ENCODE measurements at regions not wholly inside any gene's neighbourhood (a gene's known extent, or its start where the extent isn't known, plus 50 kb on each side); places are given as distances from the start of the nearest gene placed in this dataset.

DNA sequence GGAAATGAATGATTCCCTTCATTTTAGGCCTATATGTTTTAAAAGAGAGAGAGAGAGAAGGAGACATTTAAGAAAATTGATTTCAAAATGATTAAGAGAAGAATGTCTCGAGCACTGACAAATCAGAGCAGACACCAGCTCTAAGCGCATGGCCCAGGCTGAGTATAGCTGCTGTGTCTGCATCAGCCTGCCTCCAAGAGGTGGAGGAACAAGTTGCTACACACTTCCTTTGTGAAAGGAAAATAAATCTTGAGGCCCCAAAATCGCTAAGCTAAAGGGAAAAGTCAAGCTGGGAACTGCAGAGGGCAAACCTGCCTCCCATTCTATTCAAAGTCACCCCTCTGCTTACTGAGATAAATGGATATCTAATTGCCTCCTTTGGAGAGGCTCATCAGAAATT, 728.7 kb upstream of the TMEM132C start:
- 54% methylated on average over 3 of the region's 3 CpGs for WGBS
- Histone ChIP-seq H3K36me3 (no peaks in the 10 kb centered on the region), H3K9me3 (no peaks in the 10 kb centered on the region), H3K27me3 (replicated peaks; ENCODE audit: insufficient read depth) (no peaks in the 10 kb centered on the region), H3K4me3 (no peak overlapping the region), H3K27ac (no peak overlapping the region), H3K4me1 (replicated peaks) (no peaks in the 10 kb centered on the region)
- intact Hi-C loops (cut with DNase I) = no loop called here
- no peak for DNase-seq (ENCODE audit: low spot score)
- TF ChIP-seq, protein P1, sequence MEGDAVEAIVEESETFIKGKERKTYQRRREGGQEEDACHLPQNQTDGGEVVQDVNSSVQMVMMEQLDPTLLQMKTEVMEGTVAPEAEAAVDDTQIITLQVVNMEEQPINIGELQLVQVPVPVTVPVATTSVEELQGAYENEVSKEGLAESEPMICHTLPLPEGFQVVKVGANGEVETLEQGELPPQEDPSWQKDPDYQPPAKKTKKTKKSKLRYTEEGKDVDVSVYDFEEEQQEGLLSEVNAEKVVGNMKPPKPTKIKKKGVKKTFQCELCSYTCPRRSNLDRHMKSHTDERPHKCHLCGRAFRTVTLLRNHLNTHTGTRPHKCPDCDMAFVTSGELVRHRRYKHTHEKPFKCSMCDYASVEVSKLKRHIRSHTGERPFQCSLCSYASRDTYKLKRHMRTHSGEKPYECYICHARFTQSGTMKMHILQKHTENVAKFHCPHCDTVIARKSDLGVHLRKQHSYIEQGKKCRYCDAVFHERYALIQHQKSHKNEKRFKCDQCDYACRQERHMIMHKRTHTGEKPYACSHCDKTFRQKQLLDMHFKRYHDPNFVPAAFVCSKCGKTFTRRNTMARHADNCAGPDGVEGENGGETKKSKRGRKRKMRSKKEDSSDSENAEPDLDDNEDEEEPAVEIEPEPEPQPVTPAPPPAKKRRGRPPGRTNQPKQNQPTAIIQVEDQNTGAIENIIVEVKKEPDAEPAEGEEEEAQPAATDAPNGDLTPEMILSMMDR (IDR thresholded peaks at IDR 0.05) = no peak
- TF ChIP-seq POLR2A (IDR thresholded peaks at IDR 0.05) (no peak), POLR2AphosphoS5 (IDR thresholded peaks at IDR 0.05) (no peak)

DNA sequence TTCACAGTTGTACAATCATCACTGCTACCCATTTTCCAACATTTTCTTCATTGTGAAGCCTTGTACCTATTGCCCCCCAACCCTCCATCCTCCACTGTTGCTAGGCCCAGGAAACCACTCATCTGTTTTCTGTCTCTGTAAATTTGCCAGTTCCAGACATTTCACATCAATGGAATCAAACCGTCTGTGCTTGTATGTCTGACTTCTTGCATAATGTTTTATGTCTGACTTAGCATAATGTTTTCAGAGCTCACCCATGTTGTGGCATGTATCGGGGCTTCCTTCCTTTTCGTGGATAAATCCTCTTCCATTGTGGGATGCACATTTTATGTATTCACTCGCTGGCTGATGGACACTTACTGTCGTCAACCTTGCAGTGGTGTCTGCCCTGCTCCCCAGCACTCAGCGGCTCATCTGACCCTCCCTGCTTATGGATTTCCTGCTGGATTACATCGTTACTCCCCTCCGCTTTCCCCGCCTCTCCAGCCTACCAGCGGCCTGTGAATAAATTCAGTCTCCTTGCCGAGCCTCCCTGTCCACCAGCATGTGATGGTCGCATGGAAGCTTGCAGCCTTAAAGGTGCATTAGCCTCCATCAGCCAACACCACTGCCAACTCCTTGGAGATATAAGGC, 727.6 kb upstream of the TMEM132C start:
- H3K36me3 ChIP-seq = no peaks in the 10 kb centered on the region
- 69% methylated on average over 12 of the region's 12 CpGs for WGBS
- H3K4me3 ChIP-seq = no peak overlapping the region

DNA sequence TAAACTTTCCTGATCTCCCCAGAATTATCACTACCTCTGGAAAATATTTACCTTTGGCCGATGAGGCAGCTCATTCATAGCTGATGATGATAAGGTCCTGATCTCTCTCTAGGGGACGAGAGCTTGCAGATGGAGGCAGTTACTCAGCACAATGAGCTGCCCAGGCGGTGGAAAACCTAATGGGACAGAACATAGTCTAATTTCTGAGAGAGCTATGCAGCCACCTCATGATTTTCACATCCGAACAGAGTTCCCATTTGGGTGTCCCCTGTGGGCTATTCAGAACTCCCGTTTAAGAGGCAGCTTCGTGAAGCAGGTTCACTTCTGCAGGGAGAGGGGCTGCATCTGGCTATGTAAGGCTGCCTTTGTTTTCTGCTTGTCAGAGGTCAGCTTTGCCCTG, 724.6 kb upstream of the TMEM132C start:
- intact Hi-C loops (cut with DNase I) = no loop called here
- no peak overlapping the region for H3K4me3 ChIP-seq
- no peaks in the 10 kb centered on the region for H3K9me3 ChIP-seq
- TF ChIP-seq POLR2A (IDR thresholded peaks at IDR 0.05) (no peak), POLR2AphosphoS5 (IDR thresholded peaks at IDR 0.05) (no peak)
- TF ChIP-seq, protein P1 (IDR thresholded peaks at IDR 0.05) = no peak
- H3K27me3 ChIP-seq (replicated peaks; ENCODE audit: insufficient read depth) = no peaks in the 10 kb centered on the region
- 56% methylated on average over 6 of the region's 6 CpGs for WGBS
- no peak overlapping the region for H3K27ac ChIP-seq
- DNase-seq (ENCODE audit: low spot score) = no peak
- H3K36me3 ChIP-seq = no peaks in the 10 kb centered on the region
- H3K4me1 ChIP-seq (replicated peaks) = no peaks in the 10 kb centered on the region

More for the DNA sequence above, 727.6 kb upstream of the TMEM132C start:
- Histone ChIP-seq H3K27me3 (replicated peaks; ENCODE audit: insufficient read depth) (no peaks in the 10 kb centered on the region), H3K4me1 (replicated peaks) (no peaks in the 10 kb centered on the region), H3K27ac (no peak overlapping the region), H3K9me3 (no peaks in the 10 kb centered on the region)
- no peak for DNase-seq (ENCODE audit: low spot score)
- TF ChIP-seq, protein P1 (IDR thresholded peaks at IDR 0.05) = no peak
- TF ChIP-seq POLR2A (IDR thresholded peaks at IDR 0.05) (no peak), POLR2AphosphoS5 (IDR thresholded peaks at IDR 0.05) (no peak)
- intact Hi-C loops (cut with DNase I) = no loop called here

DNA sequence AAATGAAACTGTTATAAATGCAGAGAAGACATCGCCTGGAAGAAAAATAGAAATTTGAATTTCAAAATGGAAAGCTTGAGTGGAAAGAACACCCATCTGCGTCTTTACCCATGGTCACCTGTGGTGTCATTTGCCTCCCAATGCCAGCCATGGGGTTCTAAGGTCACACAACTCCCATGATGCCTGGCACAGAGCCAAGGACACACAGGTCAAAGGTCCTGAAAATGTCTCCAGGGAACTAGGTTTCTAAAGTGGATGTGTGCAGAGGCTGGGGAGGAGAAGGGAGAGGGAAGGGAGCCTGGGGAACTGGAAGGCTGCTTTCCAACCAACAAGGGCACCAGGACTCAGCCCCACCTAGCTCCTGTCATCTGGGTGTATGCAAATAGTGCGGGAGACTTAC, 724.0 kb upstream of the TMEM132C start:
- TF ChIP-seq POLR2A (IDR thresholded peaks at IDR 0.05) (no peak), POLR2AphosphoS5 (IDR thresholded peaks at IDR 0.05) (no peak)
- TF ChIP-seq, protein P1 (IDR thresholded peaks at IDR 0.05) = no peak
- Histone ChIP-seq H3K36me3 (no peaks in the 10 kb centered on the region), H3K27ac (no peak overlapping the region), H3K9me3 (no peaks in the 10 kb centered on the region), H3K4me3 (no peak overlapping the region), H3K4me1 (replicated peaks) (no peaks in the 10 kb centered on the region), H3K27me3 (replicated peaks; ENCODE audit: insufficient read depth) (no peaks in the 10 kb centered on the region)
- intact Hi-C loops (cut with DNase I) = no loop called here
- no peak for DNase-seq (ENCODE audit: low spot score)
- 85% methylated on average over 3 of the region's 3 CpGs for WGBS

DNA sequence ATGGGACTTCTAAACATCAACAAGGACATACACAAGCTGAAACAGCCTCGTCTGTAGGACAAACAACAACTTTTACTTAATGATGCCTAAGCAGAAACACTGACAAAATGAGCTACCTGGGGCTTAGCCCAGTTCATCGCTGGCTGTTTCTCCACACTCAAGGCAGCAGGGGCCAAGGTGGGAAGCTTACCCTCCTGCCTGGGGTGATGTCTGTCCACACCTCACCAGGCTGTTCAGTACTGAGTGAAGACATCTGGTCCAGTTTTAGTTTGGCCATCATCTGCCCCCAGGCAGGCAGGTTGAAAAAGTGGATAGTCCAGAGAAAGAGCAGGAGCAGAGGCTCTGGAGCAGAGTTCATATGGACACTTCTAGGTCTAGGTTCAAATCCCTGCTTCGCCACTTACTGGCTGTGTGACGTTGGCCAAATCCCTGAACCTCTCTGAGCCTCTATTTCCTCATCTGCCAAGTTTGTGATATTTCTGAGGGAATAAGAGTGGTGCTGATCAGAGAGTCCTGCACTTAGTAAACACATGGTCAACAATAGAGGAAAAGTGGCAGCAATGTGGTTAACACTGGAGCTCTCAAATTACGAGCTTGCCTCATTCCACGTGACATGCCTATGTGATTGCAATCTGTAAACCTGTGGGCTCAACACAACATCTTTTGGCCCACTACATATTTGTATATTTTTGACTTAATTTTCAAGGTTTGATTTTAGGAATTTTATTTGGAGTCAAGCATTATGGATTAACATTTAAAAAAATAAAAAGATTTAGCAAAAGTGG, 720.1 kb upstream of the TMEM132C start:
- WGBS = 71% methylated on average over 6 of the region's 6 CpGs
- intact Hi-C loops (cut with DNase I) = no loop called here
- Histone ChIP-seq H3K27me3 (replicated peaks; ENCODE audit: insufficient read depth) (no peaks in the 10 kb centered on the region), H3K4me3 (no peak overlapping the region), H3K36me3 (no peaks in the 10 kb centered on the region), H3K9me3 (no peaks in the 10 kb centered on the region), H3K4me1 (replicated peaks) (no peaks in the 10 kb centered on the region), H3K27ac (no peak overlapping the region)
- TF ChIP-seq POLR2A (IDR thresholded peaks at IDR 0.05) (no peak), POLR2AphosphoS5 (IDR thresholded peaks at IDR 0.05) (no peak)
- TF ChIP-seq, protein P1 (IDR thresholded peaks at IDR 0.05) = no peak
- no peak for DNase-seq (ENCODE audit: low spot score)

Measured in prostate gland (tissue), 2 donors.